Panc1 (cell line): ENCODE measurements at regions not wholly inside any gene's neighbourhood (a gene's known extent, or its start where the extent isn't known, plus 50 kb on each side); places are given as distances from the start of the nearest gene placed in this dataset.

Experiments used
- ATAC-seq: fragments of 200-7000 bp; cut with Tn5 transposase; 2 replicates; pipeline ENCODE4 v1.9.1; 2020; ENCODE audit warnings: mild to moderate bottlenecking, moderate library complexity
- BruUV-seq: library from RNA; stranded (reverse); fragments of 400-500 nt; replicated peaks from 2 replicates; lab custom pipeline; 2021; lab: Mats Ljungman, UMichigan
- CTCF ChIA-PET: fragments of 300-600 bp; sonication (Branson Sonifier 250); formaldehyde crosslinking; loops from one replicate; lab custom pipeline; 2022; ENCODE audit warnings: antibody characterized with exemption; lab: Charles Lee
- POLR2A ChIA-PET: fragments of 300-600 bp; sonication (Branson Sonifier 250); formaldehyde crosslinking; loops from one replicate; lab custom pipeline; 2022; ENCODE audit warnings: antibody characterized with exemption; lab: Charles Lee
- DNase-seq: peaks from one replicate; pipeline ENCODE4 v3.0.0-alpha.2; 2010; ENCODE audit warnings: low read depth, low spot score
- H3K27ac ChIP-seq: 2 replicates; pipeline ENCODE4 v1.5.1; 2011; ENCODE audit warnings: mild to moderate bottlenecking, low read length, inconsistent platforms
- H3K27me3 ChIP-seq: fragments of 200-500 bp; sonication (Bioruptor generic); 2 replicates; pipeline ENCODE4 v1.6.0; 2014; ENCODE audit warnings: low read length, inconsistent platforms; ENCODE audit not compliant: control insufficient read depth, insufficient read depth
- H3K36me3 ChIP-seq: fragments of 200-500 bp; sonication (Bioruptor generic); 2 replicates; pipeline ENCODE4 v1.5.1; 2014; ENCODE audit warnings: inconsistent platforms, mild to moderate bottlenecking, low read length, moderate library complexity; ENCODE audit not compliant: control insufficient read depth, insufficient read depth
- H3K4me1 ChIP-seq: 2 replicates; pipeline ENCODE4 v1.5.1; 2011; ENCODE audit warnings: inconsistent platforms, mild to moderate bottlenecking, low read length, moderate library complexity; ENCODE audit not compliant: control insufficient read depth, insufficient read depth
- H3K4me3 ChIP-seq, 2 experiments: 2 replicates each; pipeline ENCODE4 v1.5.1; 2011 to 2012; ENCODE audit warnings: low read depth in 2 of 2, low read length in 2 of 2, mild to moderate bottlenecking in 2 of 2, inconsistent platforms in 1 of 2, moderate library complexity in 1 of 2
- H3K9me3 ChIP-seq: fragments of 200-500 bp; sonication (Bioruptor generic); 2 replicates; pipeline ENCODE4 v1.5.1; 2014; ENCODE audit warnings: low read depth, mild to moderate bottlenecking, inconsistent platforms, low read length, moderate library complexity; ENCODE audit not compliant: control insufficient read depth, insufficient read depth
- POLR2AphosphoS5 ChIP-seq: IDR thresholded peaks from 2 replicates; pipeline ENCODE4 v1.6.1; 2012; ENCODE audit warnings: mild to moderate bottlenecking, low read depth, low read length, moderate library complexity
- SIN3A ChIP-seq: IDR thresholded peaks from 2 replicates; pipeline ENCODE4 v1.6.1; 2012; ENCODE audit warnings: low read depth, mild to moderate bottlenecking, low read length, moderate library complexity, borderline replicate concordance; ENCODE audit not compliant: insufficient read depth
- TCF7L2 ChIP-seq: IDR thresholded peaks from 2 replicates; pipeline ENCODE4 v1.6.1; 2011; ENCODE audit warnings: mild to moderate bottlenecking, low read depth, low read length, inconsistent platforms
- in situ Hi-C: cut with HindIII; loops from 2 replicates; pipeline ENCODE4 v1.10.0; 2016; ENCODE audit warnings: low sequenced_read_pairs, low pct_unique_long_range_greater_than_20kb
- intact Hi-C: fragments of 100-400 bp; cut with micrococcal nuclease; formaldehyde crosslinking; loops from one replicate; pipeline ENCODE4 v1.10.0; 2022; ENCODE audit not compliant: unreplicated experiment
- TF ChIP-seq, protein P1 (sequence below): fragments of 450-650 bp; IDR thresholded peaks from 2 replicates; pipeline ENCODE4 v1.5.1; 2017; ENCODE audit warnings: mild to moderate bottlenecking
- TF ChIP-seq, protein P2 (sequence below), 2 experiments: IDR thresholded peaks; 2 replicates each; pipeline ENCODE4 v1.6.1; 2011 to 2012; ENCODE audit warnings: low read depth in 2 of 2, control low read depth in 1 of 2, low read length in 1 of 2, mild to moderate bottlenecking in 1 of 2, moderate library complexity in 1 of 2; ENCODE audit not compliant: insufficient read depth in 1 of 2

DNA sequence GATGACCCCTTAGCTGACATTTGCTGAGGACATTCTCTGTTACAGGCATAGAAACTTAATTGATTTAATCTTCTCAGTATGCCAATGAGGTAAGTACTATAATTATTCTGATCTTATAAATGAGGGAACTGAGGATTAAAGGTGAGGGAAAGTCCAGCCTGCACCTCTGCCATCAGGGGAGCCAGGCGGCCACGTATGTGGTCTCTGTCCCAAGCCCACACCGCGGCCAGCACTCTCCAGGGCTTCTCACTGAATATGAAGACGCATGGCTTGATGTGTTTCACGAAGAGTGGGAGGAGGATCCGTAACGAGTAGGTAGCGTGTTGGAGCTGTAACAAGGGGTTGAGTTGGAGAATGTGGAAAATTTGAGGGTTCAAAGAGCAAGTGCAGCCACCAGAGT lies 154.4 kb downstream of the TMEM18 start:
- TF ChIP-seq, protein P1, sequence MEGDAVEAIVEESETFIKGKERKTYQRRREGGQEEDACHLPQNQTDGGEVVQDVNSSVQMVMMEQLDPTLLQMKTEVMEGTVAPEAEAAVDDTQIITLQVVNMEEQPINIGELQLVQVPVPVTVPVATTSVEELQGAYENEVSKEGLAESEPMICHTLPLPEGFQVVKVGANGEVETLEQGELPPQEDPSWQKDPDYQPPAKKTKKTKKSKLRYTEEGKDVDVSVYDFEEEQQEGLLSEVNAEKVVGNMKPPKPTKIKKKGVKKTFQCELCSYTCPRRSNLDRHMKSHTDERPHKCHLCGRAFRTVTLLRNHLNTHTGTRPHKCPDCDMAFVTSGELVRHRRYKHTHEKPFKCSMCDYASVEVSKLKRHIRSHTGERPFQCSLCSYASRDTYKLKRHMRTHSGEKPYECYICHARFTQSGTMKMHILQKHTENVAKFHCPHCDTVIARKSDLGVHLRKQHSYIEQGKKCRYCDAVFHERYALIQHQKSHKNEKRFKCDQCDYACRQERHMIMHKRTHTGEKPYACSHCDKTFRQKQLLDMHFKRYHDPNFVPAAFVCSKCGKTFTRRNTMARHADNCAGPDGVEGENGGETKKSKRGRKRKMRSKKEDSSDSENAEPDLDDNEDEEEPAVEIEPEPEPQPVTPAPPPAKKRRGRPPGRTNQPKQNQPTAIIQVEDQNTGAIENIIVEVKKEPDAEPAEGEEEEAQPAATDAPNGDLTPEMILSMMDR, result no peak
- TF ChIP-seq SIN3A (no peak), TCF7L2 (no peak), POLR2AphosphoS5 (no peak)
- TF ChIP-seq, protein P2, sequence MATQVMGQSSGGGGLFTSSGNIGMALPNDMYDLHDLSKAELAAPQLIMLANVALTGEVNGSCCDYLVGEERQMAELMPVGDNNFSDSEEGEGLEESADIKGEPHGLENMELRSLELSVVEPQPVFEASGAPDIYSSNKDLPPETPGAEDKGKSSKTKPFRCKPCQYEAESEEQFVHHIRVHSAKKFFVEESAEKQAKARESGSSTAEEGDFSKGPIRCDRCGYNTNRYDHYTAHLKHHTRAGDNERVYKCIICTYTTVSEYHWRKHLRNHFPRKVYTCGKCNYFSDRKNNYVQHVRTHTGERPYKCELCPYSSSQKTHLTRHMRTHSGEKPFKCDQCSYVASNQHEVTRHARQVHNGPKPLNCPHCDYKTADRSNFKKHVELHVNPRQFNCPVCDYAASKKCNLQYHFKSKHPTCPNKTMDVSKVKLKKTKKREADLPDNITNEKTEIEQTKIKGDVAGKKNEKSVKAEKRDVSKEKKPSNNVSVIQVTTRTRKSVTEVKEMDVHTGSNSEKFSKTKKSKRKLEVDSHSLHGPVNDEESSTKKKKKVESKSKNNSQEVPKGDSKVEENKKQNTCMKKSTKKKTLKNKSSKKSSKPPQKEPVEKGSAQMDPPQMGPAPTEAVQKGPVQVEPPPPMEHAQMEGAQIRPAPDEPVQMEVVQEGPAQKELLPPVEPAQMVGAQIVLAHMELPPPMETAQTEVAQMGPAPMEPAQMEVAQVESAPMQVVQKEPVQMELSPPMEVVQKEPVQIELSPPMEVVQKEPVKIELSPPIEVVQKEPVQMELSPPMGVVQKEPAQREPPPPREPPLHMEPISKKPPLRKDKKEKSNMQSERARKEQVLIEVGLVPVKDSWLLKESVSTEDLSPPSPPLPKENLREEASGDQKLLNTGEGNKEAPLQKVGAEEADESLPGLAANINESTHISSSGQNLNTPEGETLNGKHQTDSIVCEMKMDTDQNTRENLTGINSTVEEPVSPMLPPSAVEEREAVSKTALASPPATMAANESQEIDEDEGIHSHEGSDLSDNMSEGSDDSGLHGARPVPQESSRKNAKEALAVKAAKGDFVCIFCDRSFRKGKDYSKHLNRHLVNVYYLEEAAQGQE (IDR thresholded peaks at IDR 0.05; ENCODE audit: insufficient read depth in 1 of 2, low read depth in 2 of 2, low read length in 1 of 2), result no peak
- in situ Hi-C loops, result no loop called here
- H3K27me3 ChIP-seq, result no peaks in the 10 kb centered on the region

DNA sequence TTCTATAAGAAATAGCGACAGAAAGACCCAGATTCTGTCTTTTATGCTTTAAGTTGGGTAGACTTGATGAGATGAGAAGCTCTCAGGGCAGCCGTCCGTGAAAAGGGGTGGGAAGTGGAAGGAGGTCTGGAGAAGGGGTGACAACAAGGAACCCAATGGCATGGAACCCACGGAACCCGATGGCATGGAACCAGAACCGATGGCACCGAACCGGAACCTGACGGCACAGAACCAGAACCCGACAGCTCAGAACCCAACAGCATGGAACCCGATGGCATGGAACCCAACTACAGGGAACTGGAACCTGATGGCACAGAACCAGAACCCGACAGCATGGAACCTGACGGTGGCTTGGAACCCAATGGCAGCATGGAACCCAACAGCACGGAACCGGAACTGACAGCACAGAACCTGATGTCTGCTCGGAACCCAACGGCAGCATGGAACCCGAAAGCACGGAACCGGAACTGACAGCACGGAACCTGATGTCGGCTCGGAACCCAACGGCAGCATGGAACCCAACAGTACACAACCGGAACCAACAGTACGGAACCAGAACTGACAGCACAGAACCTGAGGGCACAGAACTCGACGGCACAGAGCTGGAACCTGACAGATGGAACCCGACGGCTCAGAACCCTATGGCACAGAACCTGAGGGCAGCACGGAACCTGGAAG lies 155.2 kb downstream of the TMEM18 start:
- Histone ChIP-seq H3K9me3 (no peaks in the 10 kb centered on the region), H3K36me3 (no peaks in the 10 kb centered on the region), H3K4me3 (no peak overlapping the region), H3K4me1 (no peaks in the 10 kb centered on the region), H3K27ac (no peak overlapping the region), H3K27me3 (no peaks in the 10 kb centered on the region)
- no peak for TF ChIP-seq TCF7L2
- TF ChIP-seq, protein P1, result no peak
- TF ChIP-seq, protein P2 (IDR thresholded peaks at IDR 0.05; ENCODE audit: insufficient read depth in 1 of 2, low read depth in 2 of 2, low read length in 1 of 2), result no peak
- TF ChIP-seq POLR2AphosphoS5, result no peak
- no peak for TF ChIP-seq SIN3A
- no peak for ATAC-seq
- in situ Hi-C loops (no loop called here), intact Hi-C loops (no loop called here)
- ChIA-PET POLR2A (no interaction called here), CTCF (no interaction called here)
- no peak for DNase-seq
- no TSS peak for BruUV-seq

More for the DNA sequence above, 154.4 kb downstream of the TMEM18 start:
- intact Hi-C loops, result no loop called here
- no peak for DNase-seq
- ATAC-seq, result no peak
- Histone ChIP-seq H3K4me1 (no peaks in the 10 kb centered on the region), H3K36me3 (no peaks in the 10 kb centered on the region), H3K27ac (no peak overlapping the region), H3K4me3 (no peak overlapping the region), H3K9me3 (no peaks in the 10 kb centered on the region)
- POLR2A ChIA-PET, result no interaction called here
- CTCF ChIA-PET, result no interaction called here
- BruUV-seq, result no TSS peak
